Osteoblast (primary cell): ENCODE measurements at regions not wholly inside any gene's neighbourhood (a gene's known extent, or its start where the extent isn't known, plus 50 kb on each side); places are given as distances from the start of the nearest gene placed in this dataset.

ENCODE experiments used
- DNase-seq: peaks from one replicate; pipeline ENCODE4 v3.0.0; 2011; ENCODE audit warnings: low spot score, mixed read lengths; ENCODE audit not compliant: insufficient read length; ENCODE audit errors: missing footprints
- H2AFZ ChIP-seq: 2 replicates; pipeline ENCODE4 v1.6.0; 2011; ENCODE audit warnings: mild to moderate bottlenecking, low read length
- H3K27ac ChIP-seq: 2 replicates; pipeline ENCODE4 v1.5.1; 2011; ENCODE audit warnings: mild to moderate bottlenecking, low read depth, low read length, moderate library complexity
- H3K27me3 ChIP-seq: 2 replicates; pipeline ENCODE4 v1.6.0; 2012; ENCODE audit warnings: mild to moderate bottlenecking, control low read depth, inconsistent platforms, low read length, moderate library complexity; ENCODE audit not compliant: insufficient read depth
- H3K36me3 ChIP-seq: 2 replicates; pipeline ENCODE4 v1.5.1; 2011; ENCODE audit warnings: mild to moderate bottlenecking, low read length, control low read depth, moderate library complexity; ENCODE audit not compliant: insufficient read depth
- H3K4me1 ChIP-seq: 2 replicates; pipeline ENCODE4 v1.5.1; 2011; ENCODE audit warnings: mild to moderate bottlenecking, low read length, control low read depth, moderate library complexity; ENCODE audit not compliant: insufficient read depth
- H3K4me2 ChIP-seq: 2 replicates; pipeline ENCODE4 v1.6.0; 2011; ENCODE audit warnings: mild to moderate bottlenecking, low read length; ENCODE audit not compliant: insufficient read depth
- H3K4me3 ChIP-seq: fragments of 200-600 bp; sonication (generic); 3 replicates; pipeline ENCODE4 v1.5.1; 2012; ENCODE audit warnings: mild to moderate bottlenecking, low read length, inconsistent platforms; ENCODE audit not compliant: insufficient read depth
- H3K79me2 ChIP-seq: 2 replicates; pipeline ENCODE4 v1.6.0; 2012; ENCODE audit warnings: mild to moderate bottlenecking, low read length, control low read depth, inconsistent platforms; ENCODE audit not compliant: insufficient read depth
- H3K9me3 ChIP-seq: 2 replicates; pipeline ENCODE4 v1.5.1; 2011; ENCODE audit warnings: low read depth, low read length, control low read depth
- H4K20me1 ChIP-seq: 2 replicates; pipeline ENCODE4 v1.6.0; 2012; ENCODE audit warnings: mild to moderate bottlenecking, low read length, control low read depth; ENCODE audit not compliant: insufficient read depth
- TF ChIP-seq, protein P1 (sequence below): IDR thresholded peaks from 2 replicates; pipeline ENCODE4 v1.5.1; 2011; ENCODE audit warnings: mild to moderate bottlenecking, low read depth, low read length, moderate library complexity; ENCODE audit errors: extremely low read depth

DNA sequence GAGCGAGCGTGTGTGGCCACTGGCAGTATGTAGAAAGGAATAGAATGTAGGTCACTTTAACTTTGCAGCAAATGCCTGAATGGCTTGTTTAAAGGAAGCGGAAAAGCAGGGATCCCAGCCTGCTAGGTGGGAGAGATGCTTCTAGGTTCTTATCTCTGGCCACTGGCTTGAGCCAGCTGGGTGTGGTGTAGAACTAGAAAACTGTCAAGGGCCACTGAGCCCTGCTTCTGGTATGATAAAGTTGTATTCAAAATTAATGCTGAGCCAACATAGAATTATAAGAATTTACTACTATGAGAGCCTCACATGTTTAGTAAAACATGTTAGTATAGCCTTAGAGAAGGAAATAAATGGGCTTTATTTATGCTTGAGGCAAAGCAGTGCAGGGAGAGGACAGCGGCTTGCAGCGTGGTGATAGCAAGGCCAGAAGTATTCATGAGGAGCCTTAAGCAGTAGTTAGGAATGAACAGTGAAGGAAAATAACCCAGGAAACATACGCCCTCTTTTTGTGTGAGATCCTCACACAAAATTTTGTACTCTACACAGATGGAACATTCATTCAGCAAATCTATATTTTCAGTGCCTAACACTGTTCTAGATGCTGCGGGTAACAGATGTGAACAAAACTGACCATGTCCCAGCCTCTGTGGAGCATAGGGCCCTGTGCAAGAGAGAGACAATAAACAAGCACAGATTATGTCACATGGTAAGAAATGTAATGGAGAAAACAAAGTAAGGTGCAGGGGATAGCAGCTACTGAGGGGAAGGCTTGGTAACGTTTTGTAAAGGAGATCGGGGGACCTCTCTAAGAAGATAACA lies 863.2 kb downstream of the DIAPH3 start:
- H3K4me3 ChIP-seq, result no peak overlapping the region
- no peak overlapping the region for H3K4me2 ChIP-seq
- no peaks in the 10 kb centered on the region for H3K79me2 ChIP-seq
- H3K27me3 ChIP-seq, result no peaks in the 10 kb centered on the region
- TF ChIP-seq, protein P1, sequence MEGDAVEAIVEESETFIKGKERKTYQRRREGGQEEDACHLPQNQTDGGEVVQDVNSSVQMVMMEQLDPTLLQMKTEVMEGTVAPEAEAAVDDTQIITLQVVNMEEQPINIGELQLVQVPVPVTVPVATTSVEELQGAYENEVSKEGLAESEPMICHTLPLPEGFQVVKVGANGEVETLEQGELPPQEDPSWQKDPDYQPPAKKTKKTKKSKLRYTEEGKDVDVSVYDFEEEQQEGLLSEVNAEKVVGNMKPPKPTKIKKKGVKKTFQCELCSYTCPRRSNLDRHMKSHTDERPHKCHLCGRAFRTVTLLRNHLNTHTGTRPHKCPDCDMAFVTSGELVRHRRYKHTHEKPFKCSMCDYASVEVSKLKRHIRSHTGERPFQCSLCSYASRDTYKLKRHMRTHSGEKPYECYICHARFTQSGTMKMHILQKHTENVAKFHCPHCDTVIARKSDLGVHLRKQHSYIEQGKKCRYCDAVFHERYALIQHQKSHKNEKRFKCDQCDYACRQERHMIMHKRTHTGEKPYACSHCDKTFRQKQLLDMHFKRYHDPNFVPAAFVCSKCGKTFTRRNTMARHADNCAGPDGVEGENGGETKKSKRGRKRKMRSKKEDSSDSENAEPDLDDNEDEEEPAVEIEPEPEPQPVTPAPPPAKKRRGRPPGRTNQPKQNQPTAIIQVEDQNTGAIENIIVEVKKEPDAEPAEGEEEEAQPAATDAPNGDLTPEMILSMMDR, result no peak
- H3K27ac ChIP-seq, result no peak overlapping the region
- no peak for DNase-seq
- no peaks in the 10 kb centered on the region for H4K20me1 ChIP-seq
- no peak overlapping the region for H2AFZ ChIP-seq
- no peaks in the 10 kb centered on the region for H3K36me3 ChIP-seq
- H3K9me3 ChIP-seq, result no peaks in the 10 kb centered on the region
- H3K4me1 ChIP-seq, result no peaks in the 10 kb centered on the region

DNA sequence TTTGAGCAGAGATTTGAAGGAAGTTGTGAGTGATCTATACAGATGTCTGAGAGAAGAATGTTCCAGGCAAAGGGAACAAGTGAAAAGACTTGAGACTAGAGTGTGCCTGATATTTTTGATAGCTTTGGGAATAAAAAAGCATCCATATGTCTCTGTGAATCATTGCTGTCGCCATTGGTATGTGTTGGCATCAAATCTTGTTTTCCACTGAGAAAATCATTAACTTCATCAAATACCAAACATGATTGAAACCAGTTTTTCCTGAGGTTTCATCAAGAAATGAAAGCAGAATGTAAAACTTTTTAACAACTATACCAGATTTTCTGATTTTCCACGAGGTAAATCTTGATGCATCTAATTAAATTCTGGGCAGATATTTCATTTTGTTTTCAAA lies 862.6 kb downstream of the DIAPH3 start:
- Histone ChIP-seq H3K27ac (no peak overlapping the region), H3K4me1 (no peaks in the 10 kb centered on the region), H3K36me3 (no peaks in the 10 kb centered on the region), H2AFZ (no peak overlapping the region), H3K9me3 (no peaks in the 10 kb centered on the region), H3K79me2 (no peaks in the 10 kb centered on the region), H3K27me3 (no peaks in the 10 kb centered on the region), H3K4me2 (no peak overlapping the region), H4K20me1 (no peaks in the 10 kb centered on the region), H3K4me3 (no peak overlapping the region)
- TF ChIP-seq, protein P1, result no peak
- DNase-seq, result no peak

DNA sequence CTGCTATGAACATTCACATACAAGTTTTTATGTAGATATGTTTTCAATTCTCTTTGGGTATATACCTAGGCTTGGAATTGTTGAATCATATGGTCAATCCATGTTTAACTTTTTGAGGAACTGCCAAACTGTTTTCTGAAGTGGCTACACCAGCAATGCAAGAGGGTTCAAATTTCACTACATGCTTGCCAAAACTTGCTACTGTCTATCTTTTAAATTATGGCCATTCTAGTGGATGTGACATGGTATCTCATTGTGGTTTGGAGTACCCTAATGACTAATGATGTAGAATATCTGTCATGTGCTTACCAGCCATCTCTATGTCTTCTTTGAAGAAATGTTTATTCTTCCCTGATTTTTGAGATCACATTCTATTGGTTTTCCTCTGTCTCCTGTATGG lies 860.3 kb downstream of the DIAPH3 start:
- no peak for DNase-seq
- Histone ChIP-seq H3K27me3 (no peaks in the 10 kb centered on the region), H3K4me3 (no peak overlapping the region), H3K4me2 (no peak overlapping the region), H2AFZ (no peak overlapping the region), H3K4me1 (no peaks in the 10 kb centered on the region), H3K79me2 (no peaks in the 10 kb centered on the region), H3K27ac (no peak overlapping the region), H3K9me3 (no peaks in the 10 kb centered on the region), H4K20me1 (no peaks in the 10 kb centered on the region), H3K36me3 (no peaks in the 10 kb centered on the region)
- TF ChIP-seq, protein P1, result no peak

DNA sequence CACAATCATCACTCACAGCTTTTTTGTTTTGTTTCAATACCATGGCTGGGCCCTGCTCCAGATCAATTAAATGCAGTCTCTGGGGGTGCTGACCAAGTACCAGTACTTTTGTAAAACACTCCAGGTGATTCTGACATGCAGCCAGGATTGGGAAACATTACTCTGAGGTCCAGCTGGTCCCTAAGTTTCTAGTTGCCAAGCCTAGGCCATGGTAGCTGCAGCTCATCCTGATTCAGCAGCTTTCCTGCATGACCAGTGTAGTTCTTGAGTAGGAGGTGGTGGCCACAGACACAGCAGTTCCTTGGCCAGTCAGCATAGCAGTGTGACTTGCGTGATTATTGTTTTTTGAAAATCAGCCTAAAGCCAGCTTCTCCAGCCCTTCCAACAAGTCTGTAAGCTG lies 859.1 kb downstream of the DIAPH3 start:
- H3K79me2 ChIP-seq, result no peaks in the 10 kb centered on the region
- no peaks in the 10 kb centered on the region for H3K36me3 ChIP-seq
- TF ChIP-seq, protein P1, result no peak
- no peak overlapping the region for H2AFZ ChIP-seq
- no peaks in the 10 kb centered on the region for H3K27me3 ChIP-seq
- no peak overlapping the region for H3K4me2 ChIP-seq
- H3K4me1 ChIP-seq, result no peaks in the 10 kb centered on the region
- DNase-seq, result no peak
- H3K27ac ChIP-seq, result no peak overlapping the region
- H4K20me1 ChIP-seq, result no peaks in the 10 kb centered on the region
- no peak overlapping the region for H3K4me3 ChIP-seq
- H3K9me3 ChIP-seq, result no peaks in the 10 kb centered on the region
